ENCODE measurements at regions not wholly inside any gene's neighbourhood (a gene's known extent, or its start where the extent isn't known, plus 50 kb on each side); places are given as distances from the start of the nearest gene placed in this dataset.

DNA sequence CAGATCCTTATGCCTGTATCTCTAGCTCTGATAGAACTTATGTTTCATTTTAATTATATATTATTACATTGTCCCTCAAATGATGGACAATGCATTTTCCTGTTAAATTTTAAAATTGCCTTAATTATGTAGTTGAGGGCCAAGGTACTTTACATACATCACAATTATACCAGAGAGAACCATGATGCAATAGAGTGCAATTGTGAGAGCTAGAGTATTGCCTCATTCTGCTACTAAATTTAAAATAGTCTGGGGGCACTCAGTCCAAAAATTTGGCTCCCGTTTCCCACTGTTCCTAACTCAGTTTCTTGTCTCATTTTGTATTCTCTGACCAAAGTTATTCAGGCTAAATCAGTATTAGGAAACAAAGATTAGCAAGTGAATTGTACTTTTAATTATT is 378.5 kb upstream of the ZFP42 start:
- H3K36me3 ChIP-seq = no peaks in the 10 kb centered on the region
- no peak overlapping the region for H3K27ac ChIP-seq
- 53% methylated on average over 1 of the region's 1 CpG for WGBS

DNA sequence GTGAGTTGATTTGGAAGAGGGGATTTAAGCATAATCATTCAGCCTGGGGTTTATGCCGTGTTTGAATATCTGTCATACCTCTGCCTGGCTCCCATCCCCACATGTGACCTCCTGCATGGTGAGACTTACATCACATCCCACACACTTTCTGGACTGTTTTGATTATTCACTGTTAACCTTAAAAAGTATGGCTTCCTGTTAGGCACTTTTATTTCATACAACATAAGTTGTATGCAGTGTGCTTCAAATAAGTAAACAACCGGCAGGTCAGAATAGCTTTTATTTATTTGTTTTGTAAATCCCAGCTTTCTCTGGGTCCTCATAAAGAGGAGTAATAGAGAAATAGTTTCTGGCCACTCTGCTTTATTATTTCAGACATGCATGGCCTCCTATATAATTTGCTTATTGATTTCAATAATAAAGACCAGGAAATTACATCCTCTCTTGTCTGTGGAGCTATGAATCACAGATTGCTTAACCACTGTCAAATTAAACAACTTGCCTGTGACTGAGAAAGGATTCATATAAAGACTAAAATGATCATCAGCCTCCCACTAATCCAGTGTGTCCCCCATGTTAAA is 376.8 kb upstream of the ZFP42 start:
- no peak overlapping the region for H3K27ac ChIP-seq
- WGBS = 70% methylated on average over 2 of the region's 2 CpGs
- DNase-seq (ENCODE audit: low spot score in 2 of 2) = no peak
- H3K9me3 ChIP-seq = no peaks in the 10 kb centered on the region
- H3K27me3 ChIP-seq = no peaks in the 10 kb centered on the region
- H3K36me3 ChIP-seq = no peaks in the 10 kb centered on the region
- no peak overlapping the region for H3K4me3 ChIP-seq
- H3K4me1 ChIP-seq = no peaks in the 10 kb centered on the region
- no peak for TF ChIP-seq POLR2AphosphoS5 (IDR thresholded peaks at IDR 0.05)
- TF ChIP-seq POLR2A (IDR thresholded peaks at IDR 0.05) = no peak
- no peak for TF ChIP-seq EP300 (IDR thresholded peaks at IDR 0.05)
- TF ChIP-seq, protein P1, sequence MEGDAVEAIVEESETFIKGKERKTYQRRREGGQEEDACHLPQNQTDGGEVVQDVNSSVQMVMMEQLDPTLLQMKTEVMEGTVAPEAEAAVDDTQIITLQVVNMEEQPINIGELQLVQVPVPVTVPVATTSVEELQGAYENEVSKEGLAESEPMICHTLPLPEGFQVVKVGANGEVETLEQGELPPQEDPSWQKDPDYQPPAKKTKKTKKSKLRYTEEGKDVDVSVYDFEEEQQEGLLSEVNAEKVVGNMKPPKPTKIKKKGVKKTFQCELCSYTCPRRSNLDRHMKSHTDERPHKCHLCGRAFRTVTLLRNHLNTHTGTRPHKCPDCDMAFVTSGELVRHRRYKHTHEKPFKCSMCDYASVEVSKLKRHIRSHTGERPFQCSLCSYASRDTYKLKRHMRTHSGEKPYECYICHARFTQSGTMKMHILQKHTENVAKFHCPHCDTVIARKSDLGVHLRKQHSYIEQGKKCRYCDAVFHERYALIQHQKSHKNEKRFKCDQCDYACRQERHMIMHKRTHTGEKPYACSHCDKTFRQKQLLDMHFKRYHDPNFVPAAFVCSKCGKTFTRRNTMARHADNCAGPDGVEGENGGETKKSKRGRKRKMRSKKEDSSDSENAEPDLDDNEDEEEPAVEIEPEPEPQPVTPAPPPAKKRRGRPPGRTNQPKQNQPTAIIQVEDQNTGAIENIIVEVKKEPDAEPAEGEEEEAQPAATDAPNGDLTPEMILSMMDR (IDR thresholded peaks at IDR 0.05) = no peak

More for the DNA sequence above, 378.5 kb upstream of the ZFP42 start:
- Histone ChIP-seq H3K27me3 (no peaks in the 10 kb centered on the region), H3K4me1 (no peaks in the 10 kb centered on the region), H3K9me3 (no peaks in the 10 kb centered on the region), H3K4me3 (no peak overlapping the region)
- DNase-seq (ENCODE audit: low spot score in 2 of 2) = no peak
- TF ChIP-seq POLR2A (IDR thresholded peaks at IDR 0.05) (no peak), POLR2AphosphoS5 (IDR thresholded peaks at IDR 0.05) (no peak), EP300 (IDR thresholded peaks at IDR 0.05) (no peak)
- TF ChIP-seq, protein P1 (IDR thresholded peaks at IDR 0.05) = no peak

DNA sequence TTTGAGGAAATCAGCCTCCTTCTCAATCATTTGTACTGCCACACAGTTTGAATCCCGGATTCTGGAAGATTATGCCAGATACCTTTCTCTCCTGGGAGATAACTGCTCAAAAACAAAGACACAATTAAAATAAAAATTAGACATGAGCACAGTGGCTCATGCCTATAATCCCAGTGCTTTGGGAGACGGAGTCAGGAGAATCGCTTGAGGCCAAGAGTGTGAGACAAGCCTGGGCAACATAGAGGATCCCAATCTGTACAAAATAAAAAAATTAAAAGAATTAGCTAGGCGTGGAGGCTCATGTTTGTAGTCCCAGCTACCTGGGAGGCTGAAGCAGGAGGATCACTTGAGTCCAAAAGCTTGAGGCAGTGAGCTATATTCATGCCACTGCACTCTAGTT is 376.3 kb upstream of the ZFP42 start:
- Histone ChIP-seq H3K27ac (no peak overlapping the region), H3K27me3 (no peaks in the 10 kb centered on the region), H3K4me3 (no peak overlapping the region), H3K4me1 (no peaks in the 10 kb centered on the region), H3K9me3 (no peaks in the 10 kb centered on the region), H3K36me3 (no peaks in the 10 kb centered on the region)
- 60% methylated on average over 4 of the region's 4 CpGs for WGBS
- DNase-seq (ENCODE audit: low spot score in 2 of 2) = no peak
- TF ChIP-seq, protein P1 (IDR thresholded peaks at IDR 0.05) = no peak
- TF ChIP-seq POLR2AphosphoS5 (IDR thresholded peaks at IDR 0.05) = no peak
- TF ChIP-seq EP300 (IDR thresholded peaks at IDR 0.05) = no peak
- no peak for TF ChIP-seq POLR2A (IDR thresholded peaks at IDR 0.05)

DNA sequence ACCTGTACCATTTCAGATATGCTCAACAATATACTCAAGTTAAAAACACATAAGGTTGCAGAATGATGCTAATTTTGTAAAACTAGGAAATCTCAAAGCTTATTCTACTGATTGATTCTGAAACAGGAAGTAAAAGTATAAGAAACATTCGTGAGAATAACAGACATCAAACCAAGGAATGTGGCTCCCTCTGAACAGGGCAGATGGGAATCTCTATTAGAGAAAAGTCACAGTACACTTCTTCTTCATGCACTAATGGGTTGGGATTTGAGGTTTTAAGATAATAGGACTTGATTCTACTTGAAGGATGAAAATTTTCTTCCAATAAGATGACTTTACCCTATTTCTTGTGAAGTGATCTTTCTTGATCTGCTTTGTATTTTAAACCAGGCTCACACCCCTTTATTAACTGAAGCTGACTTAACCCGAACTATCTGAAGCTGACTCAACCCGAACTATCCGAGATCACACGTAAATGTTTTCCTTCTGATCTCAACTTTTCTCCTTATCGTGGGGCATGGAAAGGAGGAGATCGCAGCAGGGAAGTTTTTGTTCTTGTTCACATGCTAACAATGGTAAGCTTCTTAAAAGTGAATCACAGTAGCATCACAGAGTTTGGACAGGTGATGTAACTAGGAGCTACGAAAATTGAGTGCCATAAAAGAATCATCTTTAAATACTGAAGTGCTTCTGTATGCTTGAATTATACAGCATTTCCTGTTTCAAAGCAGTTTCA is 363.1 kb upstream of the ZFP42 start:
- Histone ChIP-seq H3K9me3 (no peaks in the 10 kb centered on the region), H3K4me1 (no peaks in the 10 kb centered on the region), H3K4me3 (no peak overlapping the region), H3K36me3 (no peaks in the 10 kb centered on the region), H3K27me3 (no peaks in the 10 kb centered on the region), H3K27ac (no peak overlapping the region)
- TF ChIP-seq, protein P1 (IDR thresholded peaks at IDR 0.05) = no peak
- TF ChIP-seq POLR2AphosphoS5 (IDR thresholded peaks at IDR 0.05) (no peak), EP300 (IDR thresholded peaks at IDR 0.05) (no peak)
- WGBS = 73% methylated on average over 8 of the region's 8 CpGs
- DNase-seq (ENCODE audit: low spot score in 2 of 2) = no peak

DNA sequence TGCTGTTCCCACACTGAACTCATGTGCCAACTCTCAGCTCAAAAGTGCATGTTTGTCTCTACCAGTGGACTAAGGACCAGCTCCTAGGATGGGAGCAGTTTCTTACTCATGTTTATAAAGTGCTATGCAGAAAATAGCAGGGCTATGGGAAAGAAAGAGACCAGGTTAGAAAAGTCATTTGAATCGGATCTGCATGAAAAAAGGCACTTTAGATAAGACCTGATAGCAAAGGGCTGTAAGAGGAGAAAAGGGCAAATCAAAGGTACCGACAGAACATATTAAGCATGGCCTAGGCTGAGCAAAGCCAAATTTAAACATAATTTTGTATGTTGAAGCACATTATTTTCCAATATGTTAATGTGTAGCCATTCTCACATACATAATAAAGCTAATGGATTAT is 362.3 kb upstream of the ZFP42 start:
- Histone ChIP-seq H3K4me1 (no peaks in the 10 kb centered on the region), H3K4me3 (no peak overlapping the region), H3K27ac (no peak overlapping the region), H3K9me3 (no peaks in the 10 kb centered on the region), H3K27me3 (no peaks in the 10 kb centered on the region), H3K36me3 (no peaks in the 10 kb centered on the region)
- WGBS = 85% methylated on average over 2 of the region's 2 CpGs
- no peak for TF ChIP-seq POLR2A (IDR thresholded peaks at IDR 0.05)
- no peak for TF ChIP-seq POLR2AphosphoS5 (IDR thresholded peaks at IDR 0.05)
- TF ChIP-seq, protein P1 (IDR thresholded peaks at IDR 0.05) = no peak
- no peak for TF ChIP-seq EP300 (IDR thresholded peaks at IDR 0.05)
- no peak for DNase-seq (ENCODE audit: low spot score in 2 of 2)
